GM23338 (cell line): ENCODE measurements at regions not wholly inside any gene's neighbourhood (a gene's known extent, or its start where the extent isn't known, plus 50 kb on each side); places are given as distances from the start of the nearest gene placed in this dataset.

Experiments
- ATAC-seq: fragments of 200-7000 bp; cut with Tn5 transposase; 3 replicates; pipeline ENCODE4 v1.9.1; 2020
- DNase-seq: peaks from one replicate; pipeline ENCODE4 v3.0.0-alpha.2; 2015; ENCODE audit warnings: low spot score
- H2AFZ ChIP-seq: fragments of 200-600 bp; sonication (generic); 2 replicates; pipeline ENCODE4 v1.8.0; 2016; ENCODE audit warnings: antibody characterized with exemption, mild to moderate bottlenecking, moderate library complexity
- H3F3A ChIP-seq: fragments of 200-600 bp; sonication (generic); replicated peaks from 2 replicates; pipeline ENCODE4 v1.8.0; 2017; ENCODE audit warnings: antibody characterized with exemption, mixed run types, low read depth
- H3K27ac ChIP-seq: fragments of 200-600 bp; sonication (generic); 2 replicates; pipeline ENCODE4 v1.6.1; 2016; ENCODE audit warnings: low read depth
- H3K27me3 ChIP-seq: fragments of 200-600 bp; sonication (generic); 2 replicates; pipeline ENCODE4 v1.8.0; 2016; ENCODE audit warnings: mild to moderate bottlenecking, mixed run types, moderate library complexity; ENCODE audit not compliant: insufficient read depth
- H3K36me3 ChIP-seq: fragments of 200-600 bp; sonication (generic); 2 replicates; pipeline ENCODE4 v1.8.0; 2016; ENCODE audit warnings: mild to moderate bottlenecking; ENCODE audit not compliant: insufficient read depth
- H3K4me1 ChIP-seq: fragments of 200-600 bp; sonication (generic); 2 replicates; pipeline ENCODE4 v1.8.0; 2016; ENCODE audit warnings: mild to moderate bottlenecking, moderate library complexity; ENCODE audit not compliant: insufficient read depth
- H3K4me2 ChIP-seq: fragments of 200-600 bp; sonication (generic); 2 replicates; pipeline ENCODE4 v1.7.1; 2017; ENCODE audit warnings: mixed run types
- H3K4me3 ChIP-seq: fragments of 200-600 bp; sonication (generic); 2 replicates; pipeline ENCODE4 v1.6.1; 2016; ENCODE audit warnings: mixed run types
- H3K79me2 ChIP-seq: fragments of 200-600 bp; sonication (generic); replicated peaks from 2 replicates; pipeline ENCODE4 v1.8.0; 2017; ENCODE audit warnings: mild to moderate bottlenecking; ENCODE audit not compliant: insufficient read depth
- H3K9me2 ChIP-seq: fragments of 200-600 bp; sonication (generic); 2 replicates; pipeline ENCODE4 v1.8.0; 2017; ENCODE audit not compliant: insufficient read depth
- H4K20me1 ChIP-seq: fragments of 200-600 bp; sonication (generic); replicated peaks from 2 replicates; pipeline ENCODE4 v1.8.0; 2017; ENCODE audit warnings: mild to moderate bottlenecking; ENCODE audit not compliant: insufficient read depth
- H3K27ac Mint-ChIP-seq: 2 replicates; pipeline ENCODE4 v1.8.0; 2020; ENCODE audit warnings: inconsistent platforms, mild to moderate bottlenecking, moderate library complexity, mixed read lengths
- H3K27me3 Mint-ChIP-seq: 3 replicates; pipeline ENCODE4 v1.8.0; 2022; ENCODE audit warnings: low read depth, mild to moderate bottlenecking, moderate library complexity, mixed read lengths, inconsistent platforms; ENCODE audit not compliant: insufficient read depth, poor library complexity
- H3K36me3 Mint-ChIP-seq: 3 replicates; pipeline ENCODE4 v1.8.0; 2021; ENCODE audit warnings: low read depth, mild to moderate bottlenecking, inconsistent platforms, moderate library complexity, mixed read lengths
- H3K4me1 Mint-ChIP-seq: 3 replicates; pipeline ENCODE4 v1.8.0; 2020; ENCODE audit warnings: mild to moderate bottlenecking, inconsistent platforms, mixed read lengths
- H3K4me3 Mint-ChIP-seq: 3 replicates; pipeline ENCODE4 v1.8.0; 2021; ENCODE audit warnings: moderate library complexity, mild to moderate bottlenecking, inconsistent platforms, mixed read lengths
- H3K9me3 Mint-ChIP-seq: 3 replicates; pipeline ENCODE4 v1.8.0; 2020; ENCODE audit warnings: moderate library complexity, mild to moderate bottlenecking, inconsistent platforms, mixed read lengths
- CREB1 ChIP-seq: fragments of 250-450 bp; sonication (Bioruptor Pico); IDR thresholded peaks from 2 replicates; pipeline ENCODE4 v1.5.0; 2020; ENCODE audit warnings: low read depth, mild to moderate bottlenecking, moderate library complexity
- EZH2 ChIP-seq: fragments of 200-600 bp; sonication (generic); IDR thresholded peaks from one replicate; pipeline ENCODE4 v1.8.0; 2017; ENCODE audit warnings: antibody characterized with exemption, mild to moderate bottlenecking, low read depth; ENCODE audit not compliant: unreplicated experiment
- JUNB ChIP-seq: IDR thresholded peaks from one replicate; pipeline ENCODE4 v1.6.1; 2016; ENCODE audit warnings: antibody characterized with exemption; ENCODE audit not compliant: unreplicated experiment
- NANOG ChIP-seq: IDR thresholded peaks from 2 replicates; pipeline ENCODE4 v1.6.1; 2016; ENCODE audit warnings: antibody characterized with exemption, borderline replicate concordance
- POLR2AphosphoS5 ChIP-seq: IDR thresholded peaks from 2 replicates; pipeline ENCODE4 v1.6.1; 2016; ENCODE audit warnings: antibody characterized with exemption, low read depth
- ZNF114 ChIP-seq: fragments of 250-450 bp; sonication (Bioruptor Pico); IDR thresholded peaks from 2 replicates; pipeline ENCODE4 v1.5.0; 2020; ENCODE audit warnings: mild to moderate bottlenecking, moderate library complexity
- TF ChIP-seq, protein P1 (sequence below): IDR thresholded peaks from one replicate; pipeline ENCODE4 v1.6.1; 2018; ENCODE audit warnings: antibody characterized with exemption; ENCODE audit not compliant: unreplicated experiment
- TF ChIP-seq, protein P2 (sequence below): IDR thresholded peaks from 2 replicates; pipeline ENCODE4 v1.6.1; 2016; ENCODE audit warnings: antibody characterized with exemption

DNA sequence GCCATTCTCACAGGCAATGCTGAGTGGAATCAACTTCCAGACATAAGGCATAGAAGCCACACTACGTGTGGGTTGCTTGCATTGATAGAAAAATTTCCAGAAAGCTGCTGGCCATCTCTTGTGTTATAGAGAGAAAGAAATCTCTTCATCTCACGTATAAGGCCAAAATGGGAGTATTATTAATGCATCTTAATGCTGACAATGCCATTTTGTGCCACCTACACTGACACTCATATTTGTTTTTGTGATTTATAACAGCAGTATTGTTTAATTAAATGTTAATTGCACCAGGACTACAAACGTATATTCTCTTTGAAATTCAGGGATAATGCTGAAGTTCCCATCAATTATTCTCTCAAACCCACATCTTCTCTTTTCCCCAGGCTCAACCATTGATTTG lies 56.1 kb upstream of the TMEM132D start:
- H4K20me1 ChIP-seq: no peaks in the 10 kb centered on the region
- no peak overlapping the region for H3K4me3 Mint-ChIP-seq
- H3K4me1 ChIP-seq: no peaks in the 10 kb centered on the region
- no peak for ATAC-seq
- DNase-seq: no peak
- peaks cover 99% of the 10 kb centered on the region for H3K9me3 Mint-ChIP-seq
- H3K27ac ChIP-seq: no peak overlapping the region
- TF ChIP-seq, protein P1, sequence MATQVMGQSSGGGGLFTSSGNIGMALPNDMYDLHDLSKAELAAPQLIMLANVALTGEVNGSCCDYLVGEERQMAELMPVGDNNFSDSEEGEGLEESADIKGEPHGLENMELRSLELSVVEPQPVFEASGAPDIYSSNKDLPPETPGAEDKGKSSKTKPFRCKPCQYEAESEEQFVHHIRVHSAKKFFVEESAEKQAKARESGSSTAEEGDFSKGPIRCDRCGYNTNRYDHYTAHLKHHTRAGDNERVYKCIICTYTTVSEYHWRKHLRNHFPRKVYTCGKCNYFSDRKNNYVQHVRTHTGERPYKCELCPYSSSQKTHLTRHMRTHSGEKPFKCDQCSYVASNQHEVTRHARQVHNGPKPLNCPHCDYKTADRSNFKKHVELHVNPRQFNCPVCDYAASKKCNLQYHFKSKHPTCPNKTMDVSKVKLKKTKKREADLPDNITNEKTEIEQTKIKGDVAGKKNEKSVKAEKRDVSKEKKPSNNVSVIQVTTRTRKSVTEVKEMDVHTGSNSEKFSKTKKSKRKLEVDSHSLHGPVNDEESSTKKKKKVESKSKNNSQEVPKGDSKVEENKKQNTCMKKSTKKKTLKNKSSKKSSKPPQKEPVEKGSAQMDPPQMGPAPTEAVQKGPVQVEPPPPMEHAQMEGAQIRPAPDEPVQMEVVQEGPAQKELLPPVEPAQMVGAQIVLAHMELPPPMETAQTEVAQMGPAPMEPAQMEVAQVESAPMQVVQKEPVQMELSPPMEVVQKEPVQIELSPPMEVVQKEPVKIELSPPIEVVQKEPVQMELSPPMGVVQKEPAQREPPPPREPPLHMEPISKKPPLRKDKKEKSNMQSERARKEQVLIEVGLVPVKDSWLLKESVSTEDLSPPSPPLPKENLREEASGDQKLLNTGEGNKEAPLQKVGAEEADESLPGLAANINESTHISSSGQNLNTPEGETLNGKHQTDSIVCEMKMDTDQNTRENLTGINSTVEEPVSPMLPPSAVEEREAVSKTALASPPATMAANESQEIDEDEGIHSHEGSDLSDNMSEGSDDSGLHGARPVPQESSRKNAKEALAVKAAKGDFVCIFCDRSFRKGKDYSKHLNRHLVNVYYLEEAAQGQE: no peak
- TF ChIP-seq CREB1 (no peak), POLR2AphosphoS5 (no peak), ZNF114 (CRISPR knock-in tag) (no peak), EZH2 (no peak)
- H3K4me3 ChIP-seq: no peak overlapping the region
- H3K9me2 ChIP-seq: no peaks in the 10 kb centered on the region
- no peaks in the 10 kb centered on the region for H3K36me3 ChIP-seq
- peaks cover 42% of the 10 kb centered on the region for H3K36me3 Mint-ChIP-seq
- H3K27ac Mint-ChIP-seq: no peak overlapping the region
- H3K27me3 Mint-ChIP-seq: peaks cover 7% of the 10 kb centered on the region
- no peaks in the 10 kb centered on the region for H3K4me1 Mint-ChIP-seq
- no peaks in the 10 kb centered on the region for H3F3A ChIP-seq
- no peak overlapping the region for H2AFZ ChIP-seq
- no peaks in the 10 kb centered on the region for H3K79me2 ChIP-seq
- H3K4me2 ChIP-seq: no peak overlapping the region
- H3K27me3 ChIP-seq: 0 out of 2 replicates have a peak, but pooled peaks cover 6% of the 10 kb centered on the region

DNA sequence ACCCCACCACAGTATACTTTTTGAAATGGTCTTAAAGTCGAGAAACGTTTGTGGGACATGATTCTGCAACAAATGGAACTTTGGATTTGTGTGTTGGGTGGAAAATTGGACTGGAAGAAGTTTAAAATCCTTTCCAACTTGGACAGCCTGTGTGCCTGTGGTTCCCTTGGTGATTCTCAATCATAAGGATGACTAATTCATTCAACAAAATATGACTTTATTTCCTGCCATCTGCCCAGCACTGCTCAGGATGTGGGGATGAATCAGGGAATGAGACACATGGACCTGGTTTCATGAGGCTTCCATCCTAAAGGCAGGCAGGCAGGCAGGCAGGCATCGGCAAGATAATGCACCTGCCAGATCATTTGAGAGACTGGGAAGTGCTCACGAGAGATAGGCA lies 57.3 kb upstream of the TMEM132D start:
- Histone ChIP-seq H2AFZ (no peak overlapping the region), H3K36me3 (no peaks in the 10 kb centered on the region), H3K4me1 (no peaks in the 10 kb centered on the region), H3K9me2 (no peaks in the 10 kb centered on the region), H3K27me3 (0 out of 2 replicates have a peak, but pooled peaks cover 6% of the 10 kb centered on the region), H3K4me2 (no peak overlapping the region), H3F3A (no peaks in the 10 kb centered on the region), H3K4me3 (no peak overlapping the region), H3K79me2 (no peaks in the 10 kb centered on the region), H4K20me1 (no peaks in the 10 kb centered on the region), H3K27ac (no peak overlapping the region)
- H3K9me3 Mint-ChIP-seq: peaks cover 99% of the 10 kb centered on the region
- H3K36me3 Mint-ChIP-seq: peaks cover 49% of the 10 kb centered on the region
- no peak overlapping the region for H3K4me3 Mint-ChIP-seq
- peaks cover 7% of the 10 kb centered on the region for H3K27me3 Mint-ChIP-seq
- DNase-seq: no peak
- ATAC-seq: no peak
- H3K4me1 Mint-ChIP-seq: no peaks in the 10 kb centered on the region
- TF ChIP-seq, protein P2, sequence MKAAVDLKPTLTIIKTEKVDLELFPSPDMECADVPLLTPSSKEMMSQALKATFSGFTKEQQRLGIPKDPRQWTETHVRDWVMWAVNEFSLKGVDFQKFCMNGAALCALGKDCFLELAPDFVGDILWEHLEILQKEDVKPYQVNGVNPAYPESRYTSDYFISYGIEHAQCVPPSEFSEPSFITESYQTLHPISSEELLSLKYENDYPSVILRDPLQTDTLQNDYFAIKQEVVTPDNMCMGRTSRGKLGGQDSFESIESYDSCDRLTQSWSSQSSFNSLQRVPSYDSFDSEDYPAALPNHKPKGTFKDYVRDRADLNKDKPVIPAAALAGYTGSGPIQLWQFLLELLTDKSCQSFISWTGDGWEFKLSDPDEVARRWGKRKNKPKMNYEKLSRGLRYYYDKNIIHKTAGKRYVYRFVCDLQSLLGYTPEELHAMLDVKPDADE: no peak
- no peak for TF ChIP-seq JUNB
- TF ChIP-seq POLR2AphosphoS5: no peak
- no peak for TF ChIP-seq NANOG
- TF ChIP-seq, protein P1: no peak
- H3K27ac Mint-ChIP-seq: no peak overlapping the region
